Uterus (tissue), 2 donors: ENCODE measurements at regions not wholly inside any gene's neighbourhood (a gene's known extent, or its start where the extent isn't known, plus 50 kb on each side); places are given as distances from the start of the nearest gene placed in this dataset.

Experiments
- CTCF ChIP-seq, 4 experiments: fragments of 200-600 bp in 2 of 4; fragments of 450-650 bp in 2 of 4; sonication (generic) in 2 of 4; IDR thresholded peaks; one replicate each; pipeline ENCODE4 v1.5.1; 2016 to 2019; ENCODE audit warnings: antibody characterized with exemption in 4 of 4, mild to moderate bottlenecking in 2 of 4, moderate library complexity in 1 of 4
- POLR2A ChIP-seq, 2 donors: fragments of 450-650 bp; IDR thresholded peaks; one replicate each; pipeline ENCODE4 v1.6.1; 2016; ENCODE audit warnings: antibody characterized with exemption in 2 of 2, mild to moderate bottlenecking in 1 of 2, moderate library complexity in 1 of 2

GRCh38 chr2:160994141-160995002 lies 165.9 kb upstream of the TANK start:
- peak; percentile 83 to 93 (median 90) for TF ChIP-seq CTCF (IDR thresholded peaks at IDR 0.05)
- no peak for TF ChIP-seq POLR2A (IDR thresholded peaks at IDR 0.05)
